Activated T-helper 17 cell treated with anti-CD3 and anti-CD28 coated beads, Interleukin-2, amount 50 U/mL, for 72 hours (primary cell): ENCODE measurements at regions not wholly inside any gene's neighbourhood (a gene's known extent, or its start where the extent isn't known, plus 50 kb on each side); places are given as distances from the start of the nearest gene placed in this dataset.
"Not testable (repeated sequence)": the region's sequence is repeated elsewhere in the genome, so short reads cannot be mapped to it uniquely, and the experiment has no call there.

Experiments used
- ATAC-seq: fragments of 150-1000 bp; cut with Tn5 transposase; replicated peaks from 2 replicates; pipeline ENCODE4 v1.10.0; 2021; ENCODE audit warnings: mild to moderate bottlenecking, moderate library complexity
- H3K27ac Mint-ChIP-seq: one replicate; pipeline ENCODE4 v1.8.0; 2022; ENCODE audit warnings: mixed read lengths
- H3K27me3 Mint-ChIP-seq: one replicate; pipeline ENCODE4 v1.8.0; 2022; ENCODE audit warnings: mixed read lengths
- H3K36me3 Mint-ChIP-seq: one replicate; pipeline ENCODE4 v1.8.0; 2022; ENCODE audit warnings: low read depth, mild to moderate bottlenecking, mixed read lengths
- H3K4me1 Mint-ChIP-seq: one replicate; pipeline ENCODE4 v1.8.0; 2022; ENCODE audit warnings: mixed read lengths
- H3K4me3 Mint-ChIP-seq: one replicate; pipeline ENCODE4 v1.8.0; 2022; ENCODE audit warnings: mild to moderate bottlenecking, mixed read lengths
- H3K9me3 Mint-ChIP-seq: one replicate; pipeline ENCODE4 v1.8.0; 2022; ENCODE audit warnings: mixed read lengths

DNA sequence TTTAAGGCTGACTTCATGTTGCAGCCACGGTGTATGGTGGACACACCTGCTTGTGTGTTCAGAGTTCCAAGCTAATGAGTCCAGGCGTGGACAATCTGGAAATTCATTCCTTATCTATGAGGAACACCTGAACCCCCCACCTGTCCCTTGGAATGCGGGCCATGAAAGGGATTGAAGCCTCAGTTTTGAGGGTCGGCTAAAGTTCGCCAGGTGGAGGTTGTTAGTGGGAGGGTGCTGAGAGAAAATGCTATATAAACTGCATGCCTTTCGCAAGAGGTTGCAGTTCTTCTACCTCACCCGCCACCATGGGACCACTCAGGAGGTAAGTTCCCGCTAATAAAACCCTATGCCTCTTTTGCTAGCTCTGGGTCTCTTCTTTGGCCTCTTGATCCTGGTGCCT is 348.0 kb downstream of the BCL11B start:
- Mint-ChIP-seq H3K36me3 (no peaks in the 10 kb centered on the region), H3K4me1 (peaks cover 9% of the 10 kb centered on the region), H3K27ac (no peak overlapping the region), H3K4me3 (no peak overlapping the region), H3K27me3 (no peaks in the 10 kb centered on the region), H3K9me3 (no peaks in the 10 kb centered on the region)
- ATAC-seq, result no peak

DNA sequence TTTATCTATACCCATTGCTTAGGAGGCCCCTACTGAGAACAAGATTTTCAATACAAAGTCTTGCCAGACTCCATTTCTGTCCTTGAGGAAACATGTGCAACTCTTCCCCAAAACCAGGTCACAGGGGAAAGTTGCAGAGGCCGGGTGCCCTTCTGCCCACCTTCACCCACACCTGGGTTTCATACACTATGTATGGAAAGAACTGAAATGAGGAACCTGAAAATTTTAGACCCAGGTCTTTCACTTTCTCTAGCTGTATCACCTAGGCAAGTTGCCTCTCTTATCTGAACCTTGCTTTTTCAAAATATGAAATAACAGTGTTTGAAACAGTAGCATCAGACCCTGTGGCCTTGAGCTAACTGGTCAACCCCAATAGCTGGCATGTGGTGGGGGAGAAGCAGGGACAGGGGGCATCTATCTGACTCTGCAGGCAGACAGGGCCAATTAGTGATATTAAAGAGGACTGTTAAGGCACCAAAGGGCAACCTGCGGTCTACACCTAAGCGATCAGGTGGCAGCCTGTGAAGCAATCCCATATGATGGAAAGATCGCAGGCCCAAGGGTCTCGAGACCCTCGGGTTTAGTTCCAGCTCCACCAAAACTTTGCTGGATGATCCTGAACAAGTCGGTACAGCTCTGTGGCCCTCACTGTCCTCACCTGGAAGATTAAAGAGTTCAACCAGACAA is 346.5 kb downstream of the BCL11B start:
- no peaks in the 10 kb centered on the region for H3K9me3 Mint-ChIP-seq
- no peak overlapping the region for H3K27ac Mint-ChIP-seq
- H3K27me3 Mint-ChIP-seq, result no peaks in the 10 kb centered on the region
- peaks cover 9% of the 10 kb centered on the region for H3K4me1 Mint-ChIP-seq
- H3K4me3 Mint-ChIP-seq, result no peak overlapping the region
- no peak for ATAC-seq
- H3K36me3 Mint-ChIP-seq, result no peaks in the 10 kb centered on the region

- H3K4me1 Mint-ChIP-seq, result peaks cover 15% of the 10 kb centered on the region
- no peaks in the 10 kb centered on the region for H3K36me3 Mint-ChIP-seq
- ATAC-seq, result peak; percentile 19
Observed at GRCh38 chr14:98926146-98926545, 345.9 kb downstream of the BCL11B start.

GRCh38 chr14:98926801-98927200 is 345.2 kb downstream of the BCL11B start:
- ATAC-seq, result no peak
- H3K9me3 Mint-ChIP-seq, result no peaks in the 10 kb centered on the region
- H3K27me3 Mint-ChIP-seq, result no peaks in the 10 kb centered on the region
- no peak overlapping the region for H3K27ac Mint-ChIP-seq
- H3K36me3 Mint-ChIP-seq, result no peaks in the 10 kb centered on the region
- H3K4me3 Mint-ChIP-seq, result no peak overlapping the region
- peaks cover 22% of the 10 kb centered on the region for H3K4me1 Mint-ChIP-seq

More at GRCh38 chr14:98926146-98926545, 345.9 kb downstream of the BCL11B start:
- Mint-ChIP-seq H3K27me3 (no peaks in the 10 kb centered on the region), H3K4me3 (no peak overlapping the region), H3K27ac (no peak overlapping the region), H3K9me3 (no peaks in the 10 kb centered on the region)

- Mint-ChIP-seq H3K36me3 (no peaks in the 10 kb centered on the region), H3K4me1 (peaks cover 32% of the 10 kb centered on the region)
Observed at GRCh38 chr14:98927986-98928385, 344.0 kb downstream of the BCL11B start.

DNA sequence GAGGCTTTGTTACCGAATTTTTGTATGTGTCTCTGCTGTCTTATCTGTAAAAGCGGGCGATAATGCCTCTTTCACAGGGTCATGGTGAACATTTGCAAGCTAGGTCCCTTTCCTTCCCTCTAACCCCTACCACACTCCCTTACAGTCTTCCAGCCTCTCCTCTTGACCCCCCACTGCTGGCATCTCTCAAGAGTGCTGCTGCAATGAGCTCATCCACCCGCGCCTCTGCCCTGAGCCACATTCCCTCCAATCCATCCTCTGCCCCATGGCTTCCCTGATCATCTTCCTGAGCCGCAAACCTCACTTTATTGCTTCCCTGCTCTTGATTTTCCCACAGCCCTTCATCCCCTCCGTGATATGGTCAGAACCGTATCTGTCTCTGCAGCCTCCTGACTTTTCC is 343.6 kb downstream of the BCL11B start:
- Mint-ChIP-seq H3K4me1 (peaks cover 36% of the 10 kb centered on the region), H3K27me3 (no peaks in the 10 kb centered on the region), H3K36me3 (no peaks in the 10 kb centered on the region), H3K4me3 (no peak overlapping the region), H3K27ac (no peak overlapping the region), H3K9me3 (no peaks in the 10 kb centered on the region)
- ATAC-seq, result no peak

More at GRCh38 chr14:98927986-98928385, 344.0 kb downstream of the BCL11B start:
- Mint-ChIP-seq H3K27ac (no peak overlapping the region), H3K9me3 (no peaks in the 10 kb centered on the region), H3K27me3 (no peaks in the 10 kb centered on the region), H3K4me3 (no peak overlapping the region)
- ATAC-seq, result no peak

- Mint-ChIP-seq H3K27ac (peak overlapping the region; percentile 79), H3K27me3 (no peaks in the 10 kb centered on the region), H3K4me1 (peaks cover 56% of the 10 kb centered on the region), H3K4me3 (peak overlapping the region; percentile 74), H3K9me3 (peaks cover 4% of the 10 kb centered on the region), H3K36me3 (no peaks in the 10 kb centered on the region)
- no peak for ATAC-seq
Observed at GRCh38 chr14:98931126-98931525, 340.9 kb downstream of the BCL11B start.

- no peaks in the 10 kb centered on the region for H3K27me3 Mint-ChIP-seq
- peaks cover 4% of the 10 kb centered on the region for H3K9me3 Mint-ChIP-seq
- H3K27ac Mint-ChIP-seq, result peak overlapping the region; percentile 79
- H3K36me3 Mint-ChIP-seq, result no peaks in the 10 kb centered on the region
- ATAC-seq, result peak; percentile 81
- H3K4me3 Mint-ChIP-seq, result peak overlapping the region; percentile 74
- peaks cover 56% of the 10 kb centered on the region for H3K4me1 Mint-ChIP-seq
Observed at GRCh38 chr14:98931911-98932310, 340.1 kb downstream of the BCL11B start.

DNA sequence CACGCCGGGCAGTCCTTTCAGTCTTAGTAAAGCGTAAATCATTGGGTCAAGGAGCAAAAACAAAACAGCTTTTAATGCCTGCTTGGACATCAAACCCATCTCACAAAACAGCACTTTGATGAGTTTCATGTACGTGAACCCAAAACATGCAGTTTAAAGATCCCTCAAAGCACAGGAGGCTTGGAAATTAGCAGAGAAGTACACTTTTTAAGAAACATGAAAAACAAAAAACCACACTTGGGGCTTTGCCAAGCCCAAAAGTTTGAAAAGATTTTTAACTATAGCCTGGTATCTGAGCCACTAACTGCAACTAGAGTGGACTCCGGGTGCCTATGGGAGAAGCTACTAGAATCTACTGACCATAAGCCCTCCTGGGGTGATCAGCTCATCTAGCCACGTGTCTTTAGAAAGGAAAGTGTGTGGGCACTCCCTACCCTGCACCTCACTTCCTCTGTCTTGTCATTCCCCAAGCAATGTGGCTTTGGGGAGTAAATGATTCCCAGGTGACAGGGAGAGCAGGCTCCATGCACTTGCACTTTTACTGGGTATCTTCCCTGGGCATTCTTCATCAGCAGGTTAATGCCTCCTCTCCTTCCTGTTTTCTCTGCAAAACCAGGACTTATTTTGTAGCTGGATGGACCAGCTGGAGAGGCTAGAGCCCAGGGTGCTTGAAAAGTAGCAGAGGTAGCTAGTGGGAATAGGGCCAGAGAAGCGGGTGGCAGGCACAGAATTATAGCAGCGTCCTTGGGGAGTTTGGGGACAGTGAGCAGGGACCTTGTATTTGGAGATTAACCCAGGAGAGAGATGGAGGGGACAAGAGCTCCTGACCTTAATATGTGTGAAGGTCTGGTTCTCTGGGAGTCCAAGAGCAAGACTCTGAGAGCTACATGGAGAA is 339.3 kb downstream of the BCL11B start:
- Mint-ChIP-seq H3K36me3 (no peaks in the 10 kb centered on the region), H3K4me3 (peak overlapping the region; percentile 74), H3K4me1 (peaks cover 55% of the 10 kb centered on the region), H3K9me3 (peaks cover 7% of the 10 kb centered on the region), H3K27ac (peak overlapping the region; percentile 79), H3K27me3 (no peaks in the 10 kb centered on the region)
- ATAC-seq, result peak; percentile 59

DNA sequence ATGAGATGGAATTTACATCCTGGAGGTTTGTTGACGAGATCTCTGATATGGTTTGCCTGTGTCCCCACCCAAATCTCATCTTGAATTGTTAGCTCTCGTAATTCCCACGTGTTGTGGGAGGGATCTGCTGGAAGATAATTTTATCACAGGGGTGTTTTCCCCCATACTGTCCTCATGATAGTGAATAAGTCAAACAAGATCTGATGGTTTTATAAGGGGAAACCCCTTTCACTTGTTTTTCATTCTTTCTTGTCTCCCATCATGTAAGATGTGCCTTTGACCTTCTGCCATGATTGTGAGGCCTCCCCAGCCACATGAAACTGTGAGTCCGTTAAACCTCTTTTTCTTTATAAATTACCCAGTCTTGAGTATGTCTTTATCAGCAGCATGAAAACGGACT is 337.4 kb downstream of the BCL11B start:
- H3K4me1 Mint-ChIP-seq, result peaks cover 63% of the 10 kb centered on the region
- H3K9me3 Mint-ChIP-seq, result peaks cover 11% of the 10 kb centered on the region
- not testable (repeated sequence) for H3K36me3 Mint-ChIP-seq, H3K27me3 Mint-ChIP-seq
- ATAC-seq, result peak; percentile 57
- H3K4me3 Mint-ChIP-seq, result peak overlapping the region; percentile 25
- H3K27ac Mint-ChIP-seq, result peak overlapping the region; percentile 61

DNA sequence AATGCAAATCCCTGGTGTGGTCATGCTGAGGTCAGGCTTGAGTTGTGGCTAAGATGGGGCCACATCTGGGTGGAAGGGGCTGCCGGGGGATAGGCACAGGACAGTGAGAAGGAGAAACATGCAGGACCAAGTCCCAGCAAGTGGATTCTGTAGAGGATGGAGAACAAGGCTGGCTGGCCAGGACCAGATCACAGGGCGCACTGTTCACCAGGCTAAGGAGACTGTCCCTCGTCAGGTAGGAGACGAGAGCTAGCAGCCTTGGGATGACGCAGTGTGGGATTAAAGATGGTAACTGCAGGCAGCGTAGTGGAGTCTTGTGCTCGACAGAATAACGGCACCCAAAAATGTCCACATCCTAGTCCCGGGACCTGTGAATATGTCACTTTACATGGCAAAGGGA is 336.1 kb downstream of the BCL11B start:
- H3K4me3 Mint-ChIP-seq, result no peak overlapping the region
- H3K9me3 Mint-ChIP-seq, result peaks cover 11% of the 10 kb centered on the region
- H3K27me3 Mint-ChIP-seq, result no peaks in the 10 kb centered on the region
- no peak overlapping the region for H3K27ac Mint-ChIP-seq
- no peaks in the 10 kb centered on the region for H3K36me3 Mint-ChIP-seq
- H3K4me1 Mint-ChIP-seq, result peaks cover 65% of the 10 kb centered on the region
- ATAC-seq, result no peak

GRCh38 chr14:98937021-98937420 is 335.0 kb downstream of the BCL11B start:
- no peak for ATAC-seq
- no peak overlapping the region for H3K27ac Mint-ChIP-seq
- peaks cover 11% of the 10 kb centered on the region for H3K9me3 Mint-ChIP-seq
- no peak overlapping the region for H3K4me3 Mint-ChIP-seq
- no peaks in the 10 kb centered on the region for H3K36me3 Mint-ChIP-seq
- H3K27me3 Mint-ChIP-seq, result no peaks in the 10 kb centered on the region
- peaks cover 58% of the 10 kb centered on the region for H3K4me1 Mint-ChIP-seq

GRCh38 chr14:98937712-98938505 is 334.1 kb downstream of the BCL11B start:
- Mint-ChIP-seq H3K4me3 (no peak overlapping the region), H3K27me3 (no peaks in the 10 kb centered on the region), H3K27ac (no peak overlapping the region), H3K9me3 (peaks cover 11% of the 10 kb centered on the region), H3K4me1 (peaks cover 51% of the 10 kb centered on the region), H3K36me3 (no peaks in the 10 kb centered on the region)
- no peak for ATAC-seq

DNA sequence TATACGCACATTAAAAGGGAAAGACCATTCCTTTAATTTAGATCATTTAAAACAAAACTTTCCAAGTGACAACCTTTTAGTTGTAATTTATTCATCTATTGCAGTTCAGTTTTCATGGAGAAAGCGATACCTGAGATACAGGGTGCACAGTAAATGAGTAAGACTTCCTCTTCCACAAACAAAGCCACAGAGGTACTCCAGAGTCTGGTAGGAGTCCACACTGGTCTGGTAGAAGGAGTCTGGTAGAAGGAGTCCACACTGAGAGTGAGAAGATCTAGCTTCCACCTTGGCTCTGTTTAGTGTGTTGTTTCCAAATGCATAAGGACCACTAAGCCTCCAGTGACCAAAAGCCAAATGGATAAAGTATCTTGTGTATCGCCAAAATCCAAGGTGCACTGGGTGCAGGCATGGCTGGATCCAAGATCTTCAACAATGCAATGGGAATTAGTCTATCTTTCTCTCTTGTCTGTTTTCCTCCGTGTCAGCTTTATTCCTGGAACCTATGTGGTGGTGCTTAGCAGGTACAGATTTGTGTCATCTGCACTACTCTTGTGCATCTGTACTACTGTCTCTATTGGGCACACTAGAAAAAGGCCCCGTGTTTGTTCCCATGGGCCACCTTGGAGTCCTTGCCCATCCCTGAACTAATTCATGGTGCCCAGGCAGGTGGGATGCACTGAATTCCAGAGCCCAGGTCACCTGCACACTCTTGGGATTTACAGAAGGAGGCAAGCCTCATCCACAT is 331.1 kb downstream of the BCL11B start:
- peak; percentile 77 for ATAC-seq
- Mint-ChIP-seq H3K27me3 (no peaks in the 10 kb centered on the region), H3K27ac (peak overlapping the region; percentile 44), H3K9me3 (peaks cover 7% of the 10 kb centered on the region), H3K4me1 (peaks cover 35% of the 10 kb centered on the region), H3K4me3 (peak overlapping the region; percentile 43), H3K36me3 (no peaks in the 10 kb centered on the region)
